Esophagus squamous epithelium (tissue), 4 donors: ENCODE measurements at regions not wholly inside any gene's neighbourhood (a gene's known extent, or its start where the extent isn't known, plus 50 kb on each side); places are given as distances from the start of the nearest gene placed in this dataset.

Experiments used
- POLR2A ChIP-seq, 4 donors: fragments of 450-650 bp; IDR thresholded peaks; one replicate each; pipeline ENCODE4 v1.6.1; 2017; ENCODE audit warnings: antibody characterized with exemption in 4 of 4, mild to moderate bottlenecking in 4 of 4, moderate library complexity in 3 of 4
- TF ChIP-seq, protein P1 (sequence below), 6 experiments: fragments of 450-650 bp in 4 of 6; fragments of 200-600 bp in 2 of 6; sonication (generic) in 2 of 6; IDR thresholded peaks; one replicate each; pipeline ENCODE4 v1.5.1; 2016 to 2019; ENCODE audit warnings: antibody characterized with exemption in 6 of 6, mild to moderate bottlenecking in 4 of 6, moderate library complexity in 4 of 6

- TF ChIP-seq, protein P1, sequence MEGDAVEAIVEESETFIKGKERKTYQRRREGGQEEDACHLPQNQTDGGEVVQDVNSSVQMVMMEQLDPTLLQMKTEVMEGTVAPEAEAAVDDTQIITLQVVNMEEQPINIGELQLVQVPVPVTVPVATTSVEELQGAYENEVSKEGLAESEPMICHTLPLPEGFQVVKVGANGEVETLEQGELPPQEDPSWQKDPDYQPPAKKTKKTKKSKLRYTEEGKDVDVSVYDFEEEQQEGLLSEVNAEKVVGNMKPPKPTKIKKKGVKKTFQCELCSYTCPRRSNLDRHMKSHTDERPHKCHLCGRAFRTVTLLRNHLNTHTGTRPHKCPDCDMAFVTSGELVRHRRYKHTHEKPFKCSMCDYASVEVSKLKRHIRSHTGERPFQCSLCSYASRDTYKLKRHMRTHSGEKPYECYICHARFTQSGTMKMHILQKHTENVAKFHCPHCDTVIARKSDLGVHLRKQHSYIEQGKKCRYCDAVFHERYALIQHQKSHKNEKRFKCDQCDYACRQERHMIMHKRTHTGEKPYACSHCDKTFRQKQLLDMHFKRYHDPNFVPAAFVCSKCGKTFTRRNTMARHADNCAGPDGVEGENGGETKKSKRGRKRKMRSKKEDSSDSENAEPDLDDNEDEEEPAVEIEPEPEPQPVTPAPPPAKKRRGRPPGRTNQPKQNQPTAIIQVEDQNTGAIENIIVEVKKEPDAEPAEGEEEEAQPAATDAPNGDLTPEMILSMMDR (IDR thresholded peaks at IDR 0.05), result no peak
- TF ChIP-seq POLR2A (IDR thresholded peaks at IDR 0.05), result no peak
Observed at GRCh38 chr2:21837168-21837960, 713.6 kb downstream of the TDRD15 start.
